ENCODE measurements at regions not wholly inside any gene's neighbourhood (a gene's known extent, or its start where the extent isn't known, plus 50 kb on each side); places are given as distances from the start of the nearest gene placed in this dataset.

GRCh38 chr3:170741756-170742529 lies 128.1 kb downstream of the RPL22L1 start (continued):
- TF ChIP-seq DLX4 (CRISPR knock-in tag; IDR thresholded peaks at IDR 0.05), result no peak
- no peak for TF ChIP-seq CREB1 (IDR thresholded peaks at IDR 0.05)
- no peak for TF ChIP-seq CREB1 (CRISPR knock-in tag; IDR thresholded peaks at IDR 0.05)
- no peak for TF ChIP-seq NR2F6 (CRISPR knock-in tag; IDR thresholded peaks at IDR 0.05)

GRCh38 chr3:170740726-170741591 lies 129.0 kb downstream of the RPL22L1 start:
- Histone ChIP-seq H3K36me3 (ENCODE audit: control insufficient read depth, insufficient read depth, low read length) (no peaks in the 10 kb centered on the region), H3K9ac (ENCODE audit: insufficient read depth in 1 of 2, low read depth in 2 of 2, low read length in 2 of 2) (peak overlapping the region in 1 of 2 experiments; percentile 21; a peak in 1 of 4 replicates), H4K20me1 (replicated peaks; ENCODE audit: control insufficient read depth, insufficient read depth, low read length) (no peaks in the 10 kb centered on the region), H3K27ac (ENCODE audit: extremely low read depth, low read depth, low read length) (no peak overlapping the region; the same call in 2 of the 3 replicates), H2AFZ (ENCODE audit: low read depth, low read length) (peak overlapping the region; percentile 84), H3K4me1 (replicated peaks in 1 of 2; ENCODE audit: control insufficient read depth in 2 of 2, insufficient read depth in 2 of 2, low read length in 2 of 2) (peaks cover 0 to 17% of the 10 kb centered on the region in 2 experiments; a peak in 3 of 5 replicates), H3K4me2 (ENCODE audit: insufficient read depth, low read length) (peak overlapping the region; percentile 30; the same call in 1 of the 2 replicates), H3K27me3 (ENCODE audit: control insufficient read depth in 2 of 2, insufficient read depth in 2 of 2, low read length in 2 of 2) (no peaks in the 10 kb centered on the region), H3K9me3 (replicated peaks; ENCODE audit: control insufficient read depth, insufficient read depth, low read depth, low read length) (no peaks in the 10 kb centered on the region), H3K9me1 (ENCODE audit: control insufficient read depth, insufficient read depth, low read length) (no peaks in the 10 kb centered on the region), H3K79me2 (ENCODE audit: control insufficient read depth, insufficient read depth, low read length) (no peaks in the 10 kb centered on the region), H3K4me3 (no peak overlapping the region)
- ATAC-seq (peak; percentile 53), DNase-seq (ENCODE audit: extremely low read depth in 1 of 4, low spot score in 3 of 4) (no peak), FAIRE-seq (no peak)
- 52% methylated on average over 10 of the region's 10 CpGs for WGBS (ENCODE audit: insufficient coverage, low coverage, missing lambda C conversion rate)
- in situ Hi-C loops (cut with MboI) (no loop called here), intact Hi-C loops (cut with micrococcal nuclease) (no loop called here)
- BruUV-seq (replicated peaks), result no TSS peak
- ChIA-PET CTCF (ENCODE audit: low intra/inter-chr PET ratio) (no interaction called here), POLR2A (interaction anchor here (0.6 to 3.7 kb wide), 6 partner anchors 10 to 283 kb away, joined by 3 to 18 read pairs (median 4); no protein-coding TSS in a partner anchor)
- TF ChIP-seq ZNF592 (IDR thresholded peaks at IDR 0.05) (0 out of 2 replicates have a peak, but pooled peaks have one; percentile 22), PRDM10 (IDR thresholded peaks at IDR 0.05; ENCODE audit: partially characterized antibody) (peak; percentile 98), CBFA2T2 (conservative IDR thresholded peaks at IDR 0.05) (no peak), FOXK2 (conservative IDR thresholded peaks at IDR 0.05 in 1 of 2, IDR thresholded peaks at IDR 0.05 in 1 of 2; ENCODE audit: low read depth in 2 of 2) (peak in 1 of 2 experiments; percentile 65; a peak in 1 of 4 replicates), LEF1 (IDR thresholded peaks at IDR 0.05) (no peak), ATF7 (IDR thresholded peaks at IDR 0.05) (peak; percentile 72; the same call in 1 of the 2 replicates)

All from K562 (cell line).